Prostate gland (tissue), 2 donors: ENCODE measurements at regions not wholly inside any gene's neighbourhood (a gene's known extent, or its start where the extent isn't known, plus 50 kb on each side); places are given as distances from the start of the nearest gene placed in this dataset.

ENCODE experiments used
- POLR2A ChIP-seq: fragments of 450-650 bp; IDR thresholded peaks from one replicate; pipeline ENCODE4 v1.6.1; 2016; ENCODE audit warnings: antibody characterized with exemption, mild to moderate bottlenecking
- TF ChIP-seq, protein P1 (sequence below), 4 experiments: fragments of 200-600 bp in 2 of 4; fragments of 450-650 bp in 2 of 4; sonication (generic) in 2 of 4; IDR thresholded peaks; 1 replicate in 3 of 4; 2 replicates in 1 of 4; pipeline ENCODE4 v1.5.1; 2016 to 2019; ENCODE audit warnings: antibody characterized with exemption in 4 of 4, mild to moderate bottlenecking in 2 of 4, moderate library complexity in 2 of 4

DNA sequence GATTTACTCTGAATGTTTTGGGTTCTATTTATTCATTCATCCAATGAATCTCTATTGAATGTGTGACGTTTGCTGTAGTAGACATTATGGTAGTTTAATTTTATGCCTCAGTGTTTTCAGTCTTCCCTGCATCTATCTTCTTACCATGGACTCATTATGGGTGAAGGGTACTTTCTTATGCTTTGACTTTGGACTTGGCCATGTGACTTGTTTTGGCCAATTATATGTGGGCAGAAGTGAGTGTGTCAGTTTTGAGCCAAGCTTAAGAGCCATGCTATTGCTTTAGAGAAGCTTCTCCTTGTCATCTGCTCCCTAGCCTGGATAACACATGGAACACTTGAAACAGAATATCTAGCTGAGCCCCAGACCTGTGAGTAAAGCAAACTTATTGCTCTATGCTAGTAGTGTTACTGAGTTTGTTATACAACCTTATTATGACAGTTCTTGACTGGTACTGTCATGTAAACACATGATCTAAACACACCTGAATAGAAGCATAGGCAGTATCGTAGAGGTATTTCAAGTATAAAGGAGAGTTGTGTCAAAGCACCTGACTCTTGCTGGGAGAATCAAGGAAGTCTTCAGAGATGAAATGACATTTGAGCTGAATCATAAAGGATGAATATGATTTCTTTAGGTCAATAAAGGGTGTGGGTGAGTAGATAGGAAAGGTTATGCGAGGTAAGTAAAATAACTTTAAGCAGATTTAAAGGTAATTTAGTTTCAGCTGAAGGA, 128.4 kb downstream of the NAA11 start:
- no peak for TF ChIP-seq POLR2A
- TF ChIP-seq, protein P1, sequence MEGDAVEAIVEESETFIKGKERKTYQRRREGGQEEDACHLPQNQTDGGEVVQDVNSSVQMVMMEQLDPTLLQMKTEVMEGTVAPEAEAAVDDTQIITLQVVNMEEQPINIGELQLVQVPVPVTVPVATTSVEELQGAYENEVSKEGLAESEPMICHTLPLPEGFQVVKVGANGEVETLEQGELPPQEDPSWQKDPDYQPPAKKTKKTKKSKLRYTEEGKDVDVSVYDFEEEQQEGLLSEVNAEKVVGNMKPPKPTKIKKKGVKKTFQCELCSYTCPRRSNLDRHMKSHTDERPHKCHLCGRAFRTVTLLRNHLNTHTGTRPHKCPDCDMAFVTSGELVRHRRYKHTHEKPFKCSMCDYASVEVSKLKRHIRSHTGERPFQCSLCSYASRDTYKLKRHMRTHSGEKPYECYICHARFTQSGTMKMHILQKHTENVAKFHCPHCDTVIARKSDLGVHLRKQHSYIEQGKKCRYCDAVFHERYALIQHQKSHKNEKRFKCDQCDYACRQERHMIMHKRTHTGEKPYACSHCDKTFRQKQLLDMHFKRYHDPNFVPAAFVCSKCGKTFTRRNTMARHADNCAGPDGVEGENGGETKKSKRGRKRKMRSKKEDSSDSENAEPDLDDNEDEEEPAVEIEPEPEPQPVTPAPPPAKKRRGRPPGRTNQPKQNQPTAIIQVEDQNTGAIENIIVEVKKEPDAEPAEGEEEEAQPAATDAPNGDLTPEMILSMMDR (IDR thresholded peaks at IDR 0.05), result no peak
